ENCODE measurements at regions not wholly inside any gene's neighbourhood (a gene's known extent, or its start where the extent isn't known, plus 50 kb on each side); places are given as distances from the start of the nearest gene placed in this dataset.

DNA sequence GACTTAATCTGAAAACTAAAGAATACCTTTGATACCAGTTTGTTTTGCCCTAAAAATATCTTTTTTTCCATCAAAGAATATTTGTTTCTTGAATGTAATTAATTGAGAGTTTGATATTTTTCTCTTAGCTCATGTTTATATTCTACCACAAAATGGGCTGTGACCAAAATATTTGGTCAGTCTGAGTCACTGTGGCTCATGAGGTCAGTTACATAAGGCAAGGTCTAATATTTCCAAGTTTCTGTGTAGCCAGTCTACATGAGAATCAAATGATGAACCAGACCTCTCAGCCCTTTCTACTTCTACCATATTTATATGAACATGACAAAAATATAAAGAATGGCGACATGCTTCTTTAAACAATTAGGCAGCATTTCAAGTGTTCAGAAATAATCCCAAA lies 83.0 kb upstream of the IVNS1ABP start:
- Histone ChIP-seq H3K27ac (ENCODE audit: low read depth, low read length, poor library complexity, severe bottlenecking) (no peak overlapping the region), H2AFZ (ENCODE audit: low read length) (no peak overlapping the region), H3K36me3 (ENCODE audit: insufficient read depth, low read length) (no peaks in the 10 kb centered on the region), H3K4me1 (ENCODE audit: insufficient read depth, low read length, severe bottlenecking) (no peaks in the 10 kb centered on the region), H3K27me3 (ENCODE audit: insufficient read depth, low read length) (no peaks in the 10 kb centered on the region), H3K9me3 (ENCODE audit: low read length) (no peaks in the 10 kb centered on the region), H3F3A (ENCODE audit: insufficient read depth, low read length) (no peaks in the 10 kb centered on the region), H3K79me2 (ENCODE audit: insufficient read depth, low read length) (no peaks in the 10 kb centered on the region), H3K9me2 (ENCODE audit: low read depth, low read length) (no peaks in the 10 kb centered on the region), H3K9ac (ENCODE audit: low read length) (no peak overlapping the region), H4K20me1 (ENCODE audit: insufficient read depth, low read length) (no peaks in the 10 kb centered on the region), H3K4me3 (ENCODE audit: low read depth, low read length, poor library complexity, severe bottlenecking) (no peak overlapping the region), H3K4me2 (ENCODE audit: low read length) (no peak overlapping the region)
- TF ChIP-seq, protein P1, sequence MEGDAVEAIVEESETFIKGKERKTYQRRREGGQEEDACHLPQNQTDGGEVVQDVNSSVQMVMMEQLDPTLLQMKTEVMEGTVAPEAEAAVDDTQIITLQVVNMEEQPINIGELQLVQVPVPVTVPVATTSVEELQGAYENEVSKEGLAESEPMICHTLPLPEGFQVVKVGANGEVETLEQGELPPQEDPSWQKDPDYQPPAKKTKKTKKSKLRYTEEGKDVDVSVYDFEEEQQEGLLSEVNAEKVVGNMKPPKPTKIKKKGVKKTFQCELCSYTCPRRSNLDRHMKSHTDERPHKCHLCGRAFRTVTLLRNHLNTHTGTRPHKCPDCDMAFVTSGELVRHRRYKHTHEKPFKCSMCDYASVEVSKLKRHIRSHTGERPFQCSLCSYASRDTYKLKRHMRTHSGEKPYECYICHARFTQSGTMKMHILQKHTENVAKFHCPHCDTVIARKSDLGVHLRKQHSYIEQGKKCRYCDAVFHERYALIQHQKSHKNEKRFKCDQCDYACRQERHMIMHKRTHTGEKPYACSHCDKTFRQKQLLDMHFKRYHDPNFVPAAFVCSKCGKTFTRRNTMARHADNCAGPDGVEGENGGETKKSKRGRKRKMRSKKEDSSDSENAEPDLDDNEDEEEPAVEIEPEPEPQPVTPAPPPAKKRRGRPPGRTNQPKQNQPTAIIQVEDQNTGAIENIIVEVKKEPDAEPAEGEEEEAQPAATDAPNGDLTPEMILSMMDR (IDR thresholded peaks at IDR 0.05; ENCODE audit: low read length): no peak
- no peak for TF ChIP-seq EZH2 (IDR thresholded peaks at IDR 0.05; ENCODE audit: borderline replicate concordance, low read length)

DNA sequence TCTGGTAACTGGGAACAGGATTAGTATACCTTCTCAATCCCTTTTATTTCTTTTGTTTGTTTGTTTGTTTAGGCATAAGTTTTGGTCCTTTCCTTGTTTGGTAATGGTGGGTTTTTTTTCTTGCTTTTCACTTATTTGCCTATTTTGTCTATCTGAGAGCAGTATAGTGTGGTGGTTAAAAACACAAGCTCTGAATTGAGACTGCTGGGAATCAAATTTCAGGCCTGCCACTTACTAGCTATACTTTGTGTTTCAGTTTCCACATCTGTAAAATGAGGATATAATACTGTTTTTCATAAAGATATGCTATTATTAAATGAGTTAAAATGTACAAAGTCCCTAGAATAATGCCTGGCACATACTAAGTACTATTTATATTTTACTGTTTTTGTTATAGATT lies 81.6 kb upstream of the IVNS1ABP start:
- Histone ChIP-seq H3K9me3 (ENCODE audit: low read length) (no peaks in the 10 kb centered on the region), H3K9me2 (ENCODE audit: low read depth, low read length) (no peaks in the 10 kb centered on the region), H4K20me1 (ENCODE audit: insufficient read depth, low read length) (no peaks in the 10 kb centered on the region), H3K27ac (ENCODE audit: low read depth, low read length, poor library complexity, severe bottlenecking) (no peak overlapping the region), H3K79me2 (ENCODE audit: insufficient read depth, low read length) (no peaks in the 10 kb centered on the region), H3F3A (ENCODE audit: insufficient read depth, low read length) (no peaks in the 10 kb centered on the region), H3K4me3 (ENCODE audit: low read depth, low read length, poor library complexity, severe bottlenecking) (no peak overlapping the region), H2AFZ (ENCODE audit: low read length) (no peak overlapping the region), H3K9ac (ENCODE audit: low read length) (no peak overlapping the region), H3K27me3 (ENCODE audit: insufficient read depth, low read length) (no peaks in the 10 kb centered on the region), H3K36me3 (ENCODE audit: insufficient read depth, low read length) (no peaks in the 10 kb centered on the region), H3K4me1 (ENCODE audit: insufficient read depth, low read length, severe bottlenecking) (no peaks in the 10 kb centered on the region), H3K4me2 (ENCODE audit: low read length) (no peak overlapping the region)
- TF ChIP-seq EZH2 (IDR thresholded peaks at IDR 0.05; ENCODE audit: borderline replicate concordance, low read length): no peak
- TF ChIP-seq, protein P1 (IDR thresholded peaks at IDR 0.05; ENCODE audit: low read length): no peak

DNA sequence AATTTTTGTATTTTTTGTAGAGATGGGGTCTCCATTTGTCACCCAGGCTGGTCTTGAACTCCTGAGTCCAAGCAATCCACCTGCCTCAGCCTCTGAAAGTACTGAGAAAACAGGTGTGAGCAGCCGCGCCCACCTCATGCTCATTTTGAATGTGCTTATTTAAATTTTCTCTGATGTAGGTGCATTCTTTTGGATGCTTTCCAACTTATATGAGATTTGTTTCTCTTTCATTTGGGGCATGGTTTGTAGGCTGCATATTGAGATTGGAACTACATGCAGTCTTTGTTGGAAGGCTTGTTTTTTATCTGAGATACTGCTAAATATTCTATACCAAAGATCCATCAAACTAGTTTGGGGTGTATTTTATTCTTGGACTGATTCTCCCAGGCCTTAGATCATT lies 81.0 kb upstream of the IVNS1ABP start:
- Histone ChIP-seq H3K9me2 (ENCODE audit: low read depth, low read length) (no peaks in the 10 kb centered on the region), H3K9ac (ENCODE audit: low read length) (no peak overlapping the region), H3K27ac (ENCODE audit: low read depth, low read length, poor library complexity, severe bottlenecking) (no peak overlapping the region), H3K4me1 (ENCODE audit: insufficient read depth, low read length, severe bottlenecking) (no peaks in the 10 kb centered on the region), H3K9me3 (ENCODE audit: low read length) (no peaks in the 10 kb centered on the region), H3F3A (ENCODE audit: insufficient read depth, low read length) (no peaks in the 10 kb centered on the region), H2AFZ (ENCODE audit: low read length) (no peak overlapping the region), H3K36me3 (ENCODE audit: insufficient read depth, low read length) (no peaks in the 10 kb centered on the region), H3K27me3 (ENCODE audit: insufficient read depth, low read length) (no peaks in the 10 kb centered on the region), H3K4me3 (ENCODE audit: low read depth, low read length, poor library complexity, severe bottlenecking) (no peak overlapping the region), H4K20me1 (ENCODE audit: insufficient read depth, low read length) (no peaks in the 10 kb centered on the region), H3K4me2 (ENCODE audit: low read length) (no peak overlapping the region), H3K79me2 (ENCODE audit: insufficient read depth, low read length) (no peaks in the 10 kb centered on the region)
- TF ChIP-seq EZH2 (IDR thresholded peaks at IDR 0.05; ENCODE audit: borderline replicate concordance, low read length): no peak
- TF ChIP-seq, protein P1 (IDR thresholded peaks at IDR 0.05; ENCODE audit: low read length): no peak
